ENCODE measurements at regions not wholly inside any gene's neighbourhood (a gene's known extent, or its start where the extent isn't known, plus 50 kb on each side); places are given as distances from the start of the nearest gene placed in this dataset.

GRCh38 chr4:153850533-153851280, 61.8 kb upstream of the SFRP2 start:
- no peak for TF ChIP-seq REST (IDR thresholded peaks at IDR 0.05; ENCODE audit: insufficient read depth in 1 of 2, low read depth in 2 of 2, low read length in 1 of 2)
- TF ChIP-seq CTCF (IDR thresholded peaks at IDR 0.05): no peak
- no peak for TF ChIP-seq SIN3A (IDR thresholded peaks at IDR 0.05; ENCODE audit: borderline replicate concordance, insufficient read depth, low read depth, low read length)
